ENCODE measurements at regions not wholly inside any gene's neighbourhood (a gene's known extent, or its start where the extent isn't known, plus 50 kb on each side); places are given as distances from the start of the nearest gene placed in this dataset.
A peak's percentile ranks its signal among the peaks of the same experiment; 100 is the strongest.

- Histone ChIP-seq H3K4me1 (ENCODE audit: insufficient read depth, low read length, poor library complexity, severe bottlenecking) (peaks cover 45% of the 10 kb centered on the region), H3K27me3 (replicated peaks; ENCODE audit: insufficient read depth, low read depth, low read length, poor library complexity) (no peaks in the 10 kb centered on the region), H3K36me3 (ENCODE audit: insufficient read depth, low read length, poor library complexity, severe bottlenecking) (no peaks in the 10 kb centered on the region), H3K9me3 (ENCODE audit: low read depth, low read length, poor library complexity, severe bottlenecking) (peaks cover 8% of the 10 kb centered on the region), H3K27ac (ENCODE audit: low read depth, low read length, poor library complexity, severe bottlenecking) (peak overlapping the region; percentile 90), H3K4me3 (ENCODE audit: low read depth, low read length, poor library complexity, severe bottlenecking) (no peak overlapping the region)
- ChIA-PET POLR2A (ENCODE audit: low non-redundant PET) (interaction anchor here (1.2 kb wide), 1 partner anchor 9 kb away, joined by 4 read pairs; no protein-coding TSS in a partner anchor), CTCF (no interaction called here)
- peak; percentile 48 for DNase-seq (ENCODE audit: low spot score)
- no TSS peak for BruUV-seq (replicated peaks)
- intact Hi-C loops (cut with micrococcal nuclease; ENCODE audit: unreplicated experiment) = no loop called here
- no peak for TF ChIP-seq CTCF (conservative IDR thresholded peaks at IDR 0.05; ENCODE audit: low read depth, low read length)
These were observed 176.8 kb upstream of the GLRA2 start for GRCh38 chrX:14352511-14352910.

- peaks cover 8% of the 10 kb centered on the region for H3K9me3 ChIP-seq (ENCODE audit: low read depth, low read length, poor library complexity, severe bottlenecking)
- no peaks in the 10 kb centered on the region for H3K27me3 ChIP-seq (replicated peaks; ENCODE audit: insufficient read depth, low read depth, low read length, poor library complexity)
- intact Hi-C loops (cut with micrococcal nuclease; ENCODE audit: unreplicated experiment) = no loop called here
- no TSS peak for BruUV-seq (replicated peaks)
- H3K4me1 ChIP-seq (ENCODE audit: insufficient read depth, low read length, poor library complexity, severe bottlenecking) = peaks cover 42% of the 10 kb centered on the region
- peak; percentile 92 for DNase-seq (ENCODE audit: low spot score)
- POLR2A ChIA-PET (ENCODE audit: low non-redundant PET) = interaction anchor here (1.2 kb wide), 1 partner anchor 10 kb away, joined by 4 read pairs; no protein-coding TSS in a partner anchor
- H3K4me3 ChIP-seq (ENCODE audit: low read depth, low read length, poor library complexity, severe bottlenecking) = no peak overlapping the region
- no peaks in the 10 kb centered on the region for H3K36me3 ChIP-seq (ENCODE audit: insufficient read depth, low read length, poor library complexity, severe bottlenecking)
- TF ChIP-seq CTCF (conservative IDR thresholded peaks at IDR 0.05; ENCODE audit: low read depth, low read length) = no peak
- no peak for TF ChIP-seq EZH2 (IDR thresholded peaks at IDR 0.05; ENCODE audit: borderline replicate concordance, low read depth, low read length, poor library complexity, severe bottlenecking)
- peak overlapping the region; percentile 90 for H3K27ac ChIP-seq (ENCODE audit: low read depth, low read length, poor library complexity, severe bottlenecking)
- CTCF ChIA-PET = no interaction called here
These were observed 177.6 kb upstream of the GLRA2 start for GRCh38 chrX:14351611-14352303.

- Histone ChIP-seq H3K9me3 (ENCODE audit: low read depth, low read length, poor library complexity, severe bottlenecking) (peaks cover 8% of the 10 kb centered on the region), H3K27ac (ENCODE audit: low read depth, low read length, poor library complexity, severe bottlenecking) (no peak overlapping the region), H3K36me3 (ENCODE audit: insufficient read depth, low read length, poor library complexity, severe bottlenecking) (no peaks in the 10 kb centered on the region), H3K4me3 (ENCODE audit: low read depth, low read length, poor library complexity, severe bottlenecking) (no peak overlapping the region), H3K27me3 (replicated peaks; ENCODE audit: insufficient read depth, low read depth, low read length, poor library complexity) (no peaks in the 10 kb centered on the region), H3K4me1 (ENCODE audit: insufficient read depth, low read length, poor library complexity, severe bottlenecking) (peaks cover 12% of the 10 kb centered on the region)
- ChIA-PET CTCF (no interaction called here), POLR2A (ENCODE audit: low non-redundant PET) (no interaction called here)
- no peak for DNase-seq (ENCODE audit: low spot score)
- no TSS peak for BruUV-seq (replicated peaks)
- intact Hi-C loops (cut with micrococcal nuclease; ENCODE audit: unreplicated experiment) = no loop called here
- TF ChIP-seq EZH2 (IDR thresholded peaks at IDR 0.05; ENCODE audit: borderline replicate concordance, low read depth, low read length, poor library complexity, severe bottlenecking) (no peak), CTCF (conservative IDR thresholded peaks at IDR 0.05; ENCODE audit: low read depth, low read length) (no peak)
These were observed 181.8 kb upstream of the GLRA2 start for GRCh38 chrX:14347523-14347922.

Data from A673 (cell line).